ENCODE measurements at regions not wholly inside any gene's neighbourhood (a gene's known extent, or its start where the extent isn't known, plus 50 kb on each side); places are given as distances from the start of the nearest gene placed in this dataset.
"Not testable (repeated sequence)": the region's sequence is repeated elsewhere in the genome, so short reads cannot be mapped to it uniquely, and the experiment has no call there.

- TF ChIP-seq CTCF (IDR thresholded peaks at IDR 0.05); POLR2AphosphoS5 (IDR thresholded peaks at IDR 0.05; ENCODE audit: insufficient read depth in 1 of 2, low read depth in 1 of 2); POLR2A (IDR thresholded peaks at IDR 0.05): not testable (repeated sequence)
These were observed 124.2 kb downstream of the KCNRG start for GRCh38 chr13:50139435-50139934.

All from vagina (tissue), 2 donors.